ENCODE measurements at regions not wholly inside any gene's neighbourhood (a gene's known extent, or its start where the extent isn't known, plus 50 kb on each side); places are given as distances from the start of the nearest gene placed in this dataset.

GRCh38 chr7:115338016-115338415 lies 416.1 kb downstream of the MDFIC start:
- no peak overlapping the region for H3K4me2 ChIP-seq (ENCODE audit: low read depth, low read length)
- no peak overlapping the region for H3K14ac ChIP-seq (replicated peaks; ENCODE audit: low read depth, low read length)
- H2AK5ac ChIP-seq (ENCODE audit: low read depth, low read length), result no peak overlapping the region
- no peaks in the 10 kb centered on the region for H3K27me3 ChIP-seq (ENCODE audit: control insufficient read depth, insufficient read depth, low read length)
- H3K56ac ChIP-seq (ENCODE audit: extremely low read depth, insufficient read depth, low read length), result no peak overlapping the region
- H3K79me1 ChIP-seq (ENCODE audit: low read depth in 1 of 2, low read length in 2 of 2), result no peaks in the 10 kb centered on the region
- no peak overlapping the region for H2BK20ac ChIP-seq (ENCODE audit: low read depth, low read length)
- no peak overlapping the region for H4K8ac ChIP-seq (ENCODE audit: low read depth in 2 of 2, low read length in 2 of 2)
- H3K9me1 ChIP-seq (ENCODE audit: insufficient read depth, low read length), result no peaks in the 10 kb centered on the region
- no peak overlapping the region for H3K27ac ChIP-seq (ENCODE audit: insufficient read depth, low read length)
- H2BK120ac ChIP-seq (ENCODE audit: low read depth, low read length), result no peak overlapping the region
- H4K91ac ChIP-seq (ENCODE audit: insufficient read depth, low read depth, low read length), result no peak overlapping the region
- no peaks in the 10 kb centered on the region for H3K9me3 ChIP-seq (ENCODE audit: control insufficient read depth, insufficient read depth, low read length)
- ChIA-PET POLR2A (ENCODE audit: unreplicated experiment) (no interaction called here), CTCF (no interaction called here)
- H3K9ac ChIP-seq (ENCODE audit: low read depth, low read length), result no peak overlapping the region
- dilution Hi-C loops (cut with HindIII; ENCODE audit: low sequenced_read_pairs, unreplicated experiment) (no loop called here), intact Hi-C loops (cut with micrococcal nuclease) (no loop called here), in situ Hi-C loops (cut with MboI; ENCODE audit: low sequenced_read_pairs) (no loop called here)
- H3K18ac ChIP-seq (ENCODE audit: low read depth, low read length), result no peak overlapping the region
- H4K5ac ChIP-seq (ENCODE audit: low read depth, low read length), result no peak overlapping the region
- H2AFZ ChIP-seq (replicated peaks; ENCODE audit: low read length, poor library complexity), result no peak overlapping the region
- no peak for TF ChIP-seq FOS (IDR thresholded peaks at IDR 0.05; ENCODE audit: low read depth, low read length)
- TF ChIP-seq POLR2A (IDR thresholded peaks at IDR 0.05; ENCODE audit: low read depth, low read length), result no peak
- no peaks in the 10 kb centered on the region for H4K20me1 ChIP-seq (ENCODE audit: insufficient read depth, low read length)
- H3K4me3 ChIP-seq (ENCODE audit: insufficient read depth, low read depth, low read length), result no peak overlapping the region
- ATAC-seq (ENCODE audit: low read depth) (no peak), DNase-seq (no peak)
- no peak overlapping the region for H2BK15ac ChIP-seq (ENCODE audit: low read depth, low read length)
- no peaks in the 10 kb centered on the region for H3K36me3 ChIP-seq (ENCODE audit: control insufficient read depth, insufficient read depth, low read length)
- no peaks in the 10 kb centered on the region for H3K4me1 ChIP-seq (ENCODE audit: control insufficient read depth, insufficient read depth, low read length)
- no peak overlapping the region for H3K4ac ChIP-seq (ENCODE audit: low read depth, low read length)
- no peak overlapping the region for H2BK5ac ChIP-seq (ENCODE audit: low read depth, low read length, poor library complexity, severe bottlenecking)
- no peak overlapping the region for H2AK9ac ChIP-seq (replicated peaks; ENCODE audit: low read depth, low read length, poor library complexity)
- no TSS peak for BruUV-seq (replicated peaks)
- no CpG with 5 or more reads among the region's 4 CpGs for WGBS, 2 experiments (ENCODE audit: extremely low coverage in 2 of 2, insufficient read length in 1 of 2)
- no peak overlapping the region for H3K23ac ChIP-seq (ENCODE audit: low read depth, low read length)
